Suprapubic skin (tissue), 3 donors: ENCODE measurements at regions not wholly inside any gene's neighbourhood (a gene's known extent, or its start where the extent isn't known, plus 50 kb on each side); places are given as distances from the start of the nearest gene placed in this dataset.

Source experiments
- CTCF ChIP-seq, 2 donors: fragments of 200-600 bp in 1 of 2; fragments of 450-650 bp in 1 of 2; sonication (generic) in 1 of 2; IDR thresholded peaks; one replicate each; pipeline ENCODE4 v1.5.1; 2016 to 2019; ENCODE audit warnings: antibody characterized with exemption in 2 of 2, mild to moderate bottlenecking in 1 of 2, moderate library complexity in 1 of 2
- POLR2AphosphoS5 ChIP-seq, 3 donors: sonication (generic); formaldehyde crosslinking; IDR thresholded peaks; one replicate each; pipeline ENCODE4 v1.6.1; 2017; ENCODE audit warnings: antibody characterized with exemption in 3 of 3

- no peak for TF ChIP-seq CTCF (IDR thresholded peaks at IDR 0.05)
- no peak for TF ChIP-seq POLR2AphosphoS5 (IDR thresholded peaks at IDR 0.05)
Observed at GRCh38 chr2:122367646-122368010, 612.2 kb downstream of the TSN start.
